MM.1S (cell line): ENCODE measurements at regions not wholly inside any gene's neighbourhood (a gene's known extent, or its start where the extent isn't known, plus 50 kb on each side); places are given as distances from the start of the nearest gene placed in this dataset.

Experiments
- DNase-seq: peaks from one replicate; pipeline ENCODE4 v3.0.0-alpha.2; 2015
- H2AFZ ChIP-seq: fragments of 300-600 bp; sonication (generic); 2 replicates; pipeline ENCODE4 v1.6.0; 2016; ENCODE audit warnings: antibody characterized with exemption, low read length
- H3F3A ChIP-seq: fragments of 300-600 bp; sonication (generic); 2 replicates; pipeline ENCODE4 v1.6.1; 2016; ENCODE audit warnings: mild to moderate bottlenecking, antibody characterized with exemption, low read length, moderate library complexity, mixed read lengths; ENCODE audit not compliant: insufficient read depth
- H3K27ac ChIP-seq: fragments of 300-600 bp; sonication (generic); 2 replicates; pipeline ENCODE4 v1.5.1; 2016; ENCODE audit warnings: mild to moderate bottlenecking, low read length
- H3K27me3 ChIP-seq: fragments of 300-600 bp; sonication (generic); replicated peaks from 2 replicates; pipeline ENCODE4 v1.6.0; 2016; ENCODE audit warnings: low read length; ENCODE audit not compliant: insufficient read depth
- H3K36me3 ChIP-seq: fragments of 300-600 bp; sonication (generic); replicated peaks from 2 replicates; pipeline ENCODE4 v1.6.1; 2016; ENCODE audit warnings: mild to moderate bottlenecking, low read length, mixed read lengths; ENCODE audit not compliant: insufficient read depth
- H3K4me1 ChIP-seq: fragments of 300-600 bp; sonication (generic); 2 replicates; pipeline ENCODE4 v1.6.1; 2016; ENCODE audit warnings: low read length, mixed read lengths
- H3K4me2 ChIP-seq: fragments of 300-600 bp; sonication (generic); 2 replicates; pipeline ENCODE4 v1.6.0; 2016; ENCODE audit warnings: low read depth, low read length
- H3K4me3 ChIP-seq: fragments of 300-600 bp; sonication (generic); 2 replicates; pipeline ENCODE4 v1.5.1; 2016; ENCODE audit warnings: low read length, mixed read lengths
- H3K79me2 ChIP-seq: fragments of 300-600 bp; sonication (generic); 2 replicates; pipeline ENCODE4 v1.6.1; 2016; ENCODE audit warnings: mixed run types, low read length, mixed read lengths
- H3K9ac ChIP-seq: fragments of 300-600 bp; sonication (generic); 2 replicates; pipeline ENCODE4 v1.6.1; 2016; ENCODE audit warnings: low read length, mixed read lengths
- H3K9me2 ChIP-seq: fragments of 300-600 bp; sonication (generic); replicated peaks from 2 replicates; pipeline ENCODE4 v1.6.1; 2016; ENCODE audit warnings: mild to moderate bottlenecking, low read length, mixed read lengths; ENCODE audit not compliant: insufficient read depth
- H3K9me3 ChIP-seq: fragments of 300-600 bp; sonication (generic); replicated peaks from 2 replicates; pipeline ENCODE4 v1.6.1; 2016; ENCODE audit warnings: mild to moderate bottlenecking, low read length, mixed read lengths; ENCODE audit not compliant: insufficient read depth
- H4K20me1 ChIP-seq: fragments of 300-600 bp; sonication (generic); 2 replicates; pipeline ENCODE4 v1.6.1; 2016; ENCODE audit warnings: mild to moderate bottlenecking, low read length, moderate library complexity, mixed read lengths; ENCODE audit not compliant: insufficient read depth
- CTCF ChIP-seq: fragments of 300-600 bp; sonication (generic); IDR thresholded peaks from 2 replicates; pipeline ENCODE4 v1.5.1; 2016; ENCODE audit warnings: antibody characterized with exemption, low read length, mixed read lengths
- EZH2 ChIP-seq: fragments of 300-600 bp; sonication (generic); optimal IDR thresholded peaks from 2 replicates; pipeline ENCODE3; 2017; ENCODE audit warnings: low read depth, mild to moderate bottlenecking, antibody characterized with exemption, low read length, mixed read lengths
- EZH2phosphoT487 ChIP-seq: fragments of 300-600 bp; sonication (generic); IDR thresholded peaks from 2 replicates; pipeline ENCODE4 v1.6.1; 2018; ENCODE audit warnings: antibody characterized with exemption, low read length

DNA sequence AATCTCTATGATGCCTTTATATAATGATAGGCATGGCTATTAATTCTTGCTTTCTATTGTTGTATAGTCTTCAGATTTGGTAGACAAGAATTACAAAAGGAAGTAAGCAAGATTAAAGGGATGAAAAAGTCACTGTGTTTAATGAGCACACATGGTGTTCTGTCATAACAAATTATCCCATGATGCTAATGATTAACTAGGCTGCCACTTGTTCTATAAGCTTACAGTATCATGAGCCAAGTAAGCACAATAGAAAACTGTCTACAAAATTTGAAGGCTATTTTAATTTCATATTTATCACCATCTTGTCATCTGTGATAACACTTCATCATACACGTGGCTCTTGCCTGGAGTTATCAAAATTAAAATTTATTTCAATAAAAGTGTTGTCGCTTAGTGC is 466.7 kb downstream of the GASK1B start:
- H3K9me2 ChIP-seq: no peaks in the 10 kb centered on the region
- H3K9ac ChIP-seq: no peak overlapping the region
- no peak overlapping the region for H3K27ac ChIP-seq
- H3K27me3 ChIP-seq: no peaks in the 10 kb centered on the region
- no peaks in the 10 kb centered on the region for H3K4me1 ChIP-seq
- no peak for DNase-seq
- H3K4me2 ChIP-seq: no peak overlapping the region
- no peak overlapping the region for H3K4me3 ChIP-seq
- no peaks in the 10 kb centered on the region for H3K79me2 ChIP-seq
- no peaks in the 10 kb centered on the region for H4K20me1 ChIP-seq
- no peaks in the 10 kb centered on the region for H3K36me3 ChIP-seq
- TF ChIP-seq EZH2: no peak
- no peak for TF ChIP-seq CTCF
- TF ChIP-seq EZH2phosphoT487: no peak
- no peaks in the 10 kb centered on the region for H3K9me3 ChIP-seq
- H2AFZ ChIP-seq: no peak overlapping the region
- no peaks in the 10 kb centered on the region for H3F3A ChIP-seq

GRCh38 chr4:157702831-157703230 is 470.0 kb downstream of the GASK1B start:
- no peaks in the 10 kb centered on the region for H3K79me2 ChIP-seq
- no peak overlapping the region for H3K4me3 ChIP-seq
- no peak for TF ChIP-seq EZH2
- TF ChIP-seq CTCF: no peak
- no peak for TF ChIP-seq EZH2phosphoT487
- no peaks in the 10 kb centered on the region for H3F3A ChIP-seq
- DNase-seq: no peak
- no peak overlapping the region for H3K4me2 ChIP-seq
- no peaks in the 10 kb centered on the region for H3K9me3 ChIP-seq
- no peaks in the 10 kb centered on the region for H4K20me1 ChIP-seq
- H3K9ac ChIP-seq: no peak overlapping the region
- H3K27ac ChIP-seq: no peak overlapping the region
- H3K4me1 ChIP-seq: no peaks in the 10 kb centered on the region
- H3K9me2 ChIP-seq: no peaks in the 10 kb centered on the region
- no peak overlapping the region for H2AFZ ChIP-seq
- H3K27me3 ChIP-seq: no peaks in the 10 kb centered on the region
- no peaks in the 10 kb centered on the region for H3K36me3 ChIP-seq

- H3K4me1 ChIP-seq: no peaks in the 10 kb centered on the region
- H3K79me2 ChIP-seq: no peaks in the 10 kb centered on the region
- H3F3A ChIP-seq: no peaks in the 10 kb centered on the region
- H3K4me3 ChIP-seq: no peak overlapping the region
- H3K9me2 ChIP-seq: no peaks in the 10 kb centered on the region
- H3K36me3 ChIP-seq: no peaks in the 10 kb centered on the region
- no peak overlapping the region for H2AFZ ChIP-seq
- H3K27me3 ChIP-seq: no peaks in the 10 kb centered on the region
- no peak overlapping the region for H3K4me2 ChIP-seq
- no peaks in the 10 kb centered on the region for H4K20me1 ChIP-seq
- no peak for TF ChIP-seq EZH2
- TF ChIP-seq EZH2phosphoT487: no peak
- no peak for TF ChIP-seq CTCF
- no peak overlapping the region for H3K27ac ChIP-seq
- H3K9ac ChIP-seq: no peak overlapping the region
- no peaks in the 10 kb centered on the region for H3K9me3 ChIP-seq
- DNase-seq: no peak
Measured at GRCh38 chr4:157701695-157701994, 471.2 kb downstream of the GASK1B start.
